NOMO-1 (cell line): ENCODE measurements at regions not wholly inside any gene's neighbourhood (a gene's known extent, or its start where the extent isn't known, plus 50 kb on each side); places are given as distances from the start of the nearest gene placed in this dataset.
"Not testable (repeated sequence)": the region's sequence is repeated elsewhere in the genome, so short reads cannot be mapped to it uniquely, and the experiment has no call there.

ENCODE experiments used
- DNase-seq, 2 experiments: peaks; one replicate each; lab custom pipeline; 2025; ENCODE audit not compliant: unreplicated experiment in 2 of 2; lab: John Stamatoyannopoulos, UW

- DNase-seq: no peak
These were observed 580.4 kb downstream of the ANKRD50 start for GRCh38 chr4:124132161-124132560.

GRCh38 chr4:124133753-124134152 is 578.8 kb downstream of the ANKRD50 start:
- DNase-seq: no peak

DNA sequence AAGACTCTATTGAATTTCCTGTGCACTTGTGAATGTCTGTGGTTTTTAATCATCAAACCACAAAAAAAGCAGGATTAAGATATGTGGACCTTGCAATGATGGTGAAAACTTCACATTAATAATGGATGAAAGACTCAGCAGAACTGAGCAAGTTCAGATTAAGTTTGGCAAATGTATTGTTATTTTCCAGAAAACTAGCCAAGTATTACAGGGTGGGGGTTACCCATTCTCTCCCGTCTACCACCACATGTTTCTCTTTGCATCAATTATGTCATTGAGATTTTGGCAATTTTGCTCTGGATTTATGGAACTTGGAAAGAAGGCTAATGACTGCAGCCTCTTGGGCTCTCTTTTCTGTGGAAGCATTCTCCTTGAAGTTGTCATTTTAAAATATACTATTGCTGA is 577.1 kb downstream of the ANKRD50 start:
- no peak for DNase-seq

DNA sequence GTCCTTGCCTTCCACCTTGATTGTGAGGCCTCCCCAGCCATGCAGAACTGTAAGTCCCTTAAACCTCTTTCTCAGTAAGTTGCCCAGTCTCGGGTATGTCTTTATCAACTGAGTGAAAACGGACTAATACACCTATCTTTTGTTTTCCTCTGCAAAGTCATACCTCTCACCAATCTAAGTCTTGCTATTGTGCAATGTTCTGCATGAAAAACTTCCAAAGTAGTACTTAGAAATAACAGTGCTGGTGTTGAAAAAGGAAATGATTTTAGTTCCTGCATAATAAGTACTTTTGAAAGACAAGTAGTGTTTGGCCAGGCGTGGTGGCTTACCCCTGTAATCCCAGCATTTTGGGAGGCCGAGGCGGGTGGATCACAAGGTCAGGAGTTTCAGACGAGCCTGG is 573.5 kb downstream of the ANKRD50 start:
- no peak for DNase-seq

GRCh38 chr4:124143632-124144031 is 568.9 kb downstream of the ANKRD50 start:
- DNase-seq: no peak

GRCh38 chr4:124144238-124144654 is 568.3 kb downstream of the ANKRD50 start:
- no peak for DNase-seq

DNA sequence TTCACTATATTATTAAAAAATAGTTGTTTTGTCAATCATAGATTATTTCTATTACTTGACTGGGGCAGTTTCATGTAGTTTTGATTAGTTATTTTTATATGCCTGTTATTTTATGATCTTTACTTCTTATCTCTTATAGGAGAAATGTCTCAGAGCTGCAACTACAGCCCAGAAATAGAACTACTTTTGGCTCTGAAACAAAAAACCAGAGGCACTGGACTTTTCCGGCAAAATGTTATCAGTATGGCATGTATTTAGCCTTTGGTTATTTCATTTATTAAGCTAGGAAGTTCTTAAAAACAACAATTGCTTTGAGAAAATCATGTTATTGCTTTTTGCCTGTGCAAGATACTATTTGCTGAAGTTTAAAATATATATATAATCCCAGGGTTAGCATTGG is 566.5 kb downstream of the ANKRD50 start:
- DNase-seq: no peak

- no peak for DNase-seq
These were observed 561.5 kb downstream of the ANKRD50 start for GRCh38 chr4:124151031-124151430.

GRCh38 chr4:124152132-124152531 is 560.4 kb downstream of the ANKRD50 start:
- DNase-seq: no peak

DNA sequence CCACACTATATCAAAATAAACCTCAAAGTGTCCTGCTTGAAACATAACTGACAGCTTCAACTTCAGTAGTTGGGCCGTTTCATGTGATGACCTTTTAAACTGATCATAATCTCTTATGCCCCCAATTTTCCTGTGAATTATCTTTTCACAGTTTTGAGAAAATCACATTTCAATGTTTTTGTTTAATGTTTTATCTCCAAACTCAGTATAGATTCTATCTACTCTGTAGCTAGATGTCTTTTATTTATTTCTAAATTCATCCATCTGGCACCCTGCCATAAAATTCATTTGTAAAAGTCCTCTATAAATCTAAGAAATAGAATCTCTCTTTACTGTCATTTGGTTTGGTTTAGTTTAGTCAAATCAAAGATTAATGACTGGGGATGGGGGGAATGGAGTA is 557.3 kb downstream of the ANKRD50 start:
- DNase-seq: no peak

- DNase-seq: no peak
These were observed 555.0 kb downstream of the ANKRD50 start for GRCh38 chr4:124157396-124158083.

DNA sequence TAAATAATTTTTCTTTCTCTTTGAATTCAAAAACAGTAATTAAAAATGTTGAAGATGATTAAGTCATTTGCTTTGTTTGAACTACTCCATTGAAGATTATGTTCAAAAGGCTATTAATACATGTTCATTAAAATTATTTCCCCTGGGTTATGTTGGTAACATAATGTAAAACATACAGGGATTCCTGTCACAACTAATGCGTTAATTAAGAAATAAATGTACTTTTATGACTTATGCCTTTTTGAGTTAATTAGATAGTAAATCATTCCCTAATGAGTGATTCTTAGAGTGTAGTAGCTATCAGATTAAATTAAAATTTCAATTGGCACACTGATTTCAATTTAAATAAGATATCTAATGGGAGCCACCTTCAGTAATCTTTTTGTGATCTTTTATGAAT is 549.1 kb downstream of the ANKRD50 start:
- DNase-seq: no peak

- DNase-seq: no peak
These were observed 544.9 kb downstream of the ANKRD50 start for GRCh38 chr4:124167602-124168001.

- DNase-seq: not testable (repeated sequence)
These were observed 543.0 kb downstream of the ANKRD50 start for GRCh38 chr4:124169524-124169923.

- DNase-seq: no peak
These were observed 538.6 kb downstream of the ANKRD50 start for GRCh38 chr4:124173912-124174311.

DNA sequence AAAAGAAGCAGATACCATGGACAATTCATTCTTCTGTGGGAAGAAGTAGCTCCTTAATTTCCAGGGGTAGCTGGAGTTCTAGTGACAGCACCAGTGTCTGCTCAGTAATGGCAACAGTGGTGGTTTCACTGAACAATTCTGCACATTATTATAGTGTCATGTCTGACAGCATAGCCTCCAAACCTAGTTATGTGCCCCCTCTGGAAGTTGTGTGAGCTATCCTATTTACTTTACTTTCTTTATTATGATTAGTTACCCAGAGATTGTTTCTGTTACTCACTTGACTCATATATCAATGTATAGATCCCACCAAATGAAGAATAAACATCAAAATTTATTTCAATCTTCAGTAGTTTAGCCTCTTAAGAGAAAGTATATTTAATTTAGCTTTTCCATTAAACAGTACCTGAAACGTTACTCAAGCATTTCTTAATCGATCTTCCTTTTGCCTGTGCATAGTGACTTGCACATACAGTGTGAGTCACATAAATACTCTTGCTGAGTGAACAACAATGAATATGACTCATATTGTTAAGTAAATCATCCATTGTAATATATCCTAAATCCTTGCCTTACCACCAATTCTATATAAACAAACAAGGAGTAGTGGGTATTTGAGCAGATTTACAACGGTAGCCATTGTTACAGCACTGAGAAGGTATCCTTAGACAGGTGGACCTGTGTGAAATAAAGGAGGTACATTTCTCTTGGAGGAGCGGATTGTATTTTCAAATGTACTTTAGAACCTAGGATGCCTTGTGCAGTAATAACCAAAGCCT is 534.7 kb downstream of the ANKRD50 start:
- no peak for DNase-seq

GRCh38 chr4:124178449-124179021 is 534.0 kb downstream of the ANKRD50 start:
- no peak for DNase-seq

GRCh38 chr4:124179506-124180186 is 532.9 kb downstream of the ANKRD50 start:
- no peak for DNase-seq

GRCh38 chr4:124181039-124181438 is 531.5 kb downstream of the ANKRD50 start:
- DNase-seq: no peak

DNA sequence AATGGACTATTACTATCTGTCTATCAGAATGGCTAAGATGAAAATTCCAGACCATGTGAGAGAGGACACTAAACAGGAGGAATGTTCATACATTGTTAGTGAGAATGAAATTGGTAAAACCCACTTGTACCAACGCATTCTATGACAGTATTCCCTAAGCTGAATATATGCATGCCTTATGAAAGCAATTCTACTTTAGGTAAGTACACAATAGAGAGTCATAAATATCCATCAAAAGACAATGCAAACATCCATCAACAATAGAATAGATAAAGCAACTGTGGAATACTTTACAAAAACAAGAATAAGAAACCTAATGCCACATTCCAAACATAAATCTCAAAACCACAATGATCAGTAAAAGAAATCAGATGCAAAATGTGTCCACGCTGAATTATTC is 529.3 kb downstream of the ANKRD50 start:
- DNase-seq: no peak

DNA sequence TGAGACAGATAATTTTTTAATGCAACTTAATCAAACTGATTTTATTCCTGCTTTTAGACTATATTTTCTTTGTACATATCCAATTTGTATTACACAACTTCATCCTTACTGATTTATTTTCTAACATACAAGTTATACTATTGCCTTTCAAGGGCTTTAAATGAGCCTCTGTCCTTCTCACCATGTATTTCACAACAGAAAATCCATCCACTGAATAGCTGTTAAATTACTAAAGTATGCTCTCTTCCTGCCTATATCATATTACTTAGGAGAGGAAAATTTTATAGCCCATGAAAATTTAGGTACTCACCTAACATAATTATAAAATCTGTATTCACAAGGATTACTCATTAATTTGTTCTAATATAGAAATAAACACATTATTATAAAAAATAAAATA is 528.6 kb downstream of the ANKRD50 start:
- DNase-seq: no peak
